Posterior cingulate gyrus (tissue), 11 donors: ENCODE measurements at regions not wholly inside any gene's neighbourhood (a gene's known extent, or its start where the extent isn't known, plus 50 kb on each side); places are given as distances from the start of the nearest gene placed in this dataset.
"Not testable (repeated sequence)": the region's sequence is repeated elsewhere in the genome, so short reads cannot be mapped to it uniquely, and the experiment has no call there.

Experiments used
- DNase-seq, 10 donors: peaks; one replicate each; pipeline versions ENCODE4 v3.0.0 to v3.0.0-alpha.2; 2020 to 2021; ENCODE audit warnings: mixed read lengths in 3 of 10
- intact Hi-C: fragments of 100-400 bp; cut with DNase I; formaldehyde crosslinking; loops from one replicate; pipeline ENCODE4 v1.15.1; 2023

DNA sequence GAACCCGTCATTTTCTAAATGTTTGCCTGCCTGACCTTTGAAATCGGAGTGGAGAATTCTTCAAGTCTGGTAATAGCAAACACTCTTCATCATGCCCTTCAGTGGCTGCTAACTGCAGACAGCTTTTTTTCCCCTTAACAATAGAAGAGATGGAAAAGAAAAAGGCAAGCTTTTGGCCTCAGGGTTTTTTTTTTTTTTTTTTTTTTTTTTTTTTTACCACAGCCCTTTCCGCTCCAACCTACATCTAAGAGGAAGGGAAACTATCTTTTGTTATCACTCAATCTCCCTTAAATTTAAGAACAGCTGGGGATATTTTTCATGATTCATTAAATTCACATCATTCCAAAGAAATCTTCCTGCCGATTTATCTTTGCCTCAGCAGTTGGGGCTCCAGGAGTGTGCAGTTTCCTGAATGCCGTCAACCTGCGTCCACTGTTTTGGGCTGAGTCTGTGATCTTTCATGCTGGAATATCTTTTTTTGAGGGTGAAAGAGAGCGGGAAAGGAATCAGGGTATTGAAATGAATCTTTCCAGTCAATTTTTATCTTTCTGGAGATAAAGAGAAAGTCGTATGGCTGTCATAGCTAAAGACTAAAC lies 144.5 kb upstream of the SMYD2 start:
- DNase-seq, result no peak
- intact Hi-C loops, result no loop called here

GRCh38 chr1:214141486-214141885 lies 139.5 kb upstream of the SMYD2 start:
- intact Hi-C loops, result no loop called here
- no peak for DNase-seq

- no peak for DNase-seq
Measured at GRCh38 chr1:214143006-214143992, 137.7 kb upstream of the SMYD2 start.

DNA sequence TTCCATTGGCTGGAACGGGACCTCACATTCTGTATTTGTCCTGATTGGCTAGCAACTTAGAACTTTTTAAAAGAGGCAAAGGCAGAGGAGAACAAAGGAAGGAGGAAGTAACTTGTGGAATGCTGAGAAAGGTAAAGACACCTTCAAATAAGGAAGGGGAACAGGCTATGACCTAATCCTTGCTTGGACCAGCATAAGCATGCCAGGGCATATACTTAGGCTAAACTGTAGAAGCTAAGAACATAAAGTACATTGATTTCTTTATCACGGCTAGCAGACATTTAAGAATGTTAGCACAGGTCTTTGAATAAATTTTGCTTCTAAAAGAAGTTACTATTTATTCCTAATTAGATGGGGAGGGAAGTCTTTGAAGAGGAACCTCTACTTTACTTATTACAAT lies 136.4 kb upstream of the SMYD2 start:
- DNase-seq, intact Hi-C loops: not testable (repeated sequence)

More at GRCh38 chr1:214143006-214143992, 137.7 kb upstream of the SMYD2 start:
- intact Hi-C loops, result no loop called here

DNA sequence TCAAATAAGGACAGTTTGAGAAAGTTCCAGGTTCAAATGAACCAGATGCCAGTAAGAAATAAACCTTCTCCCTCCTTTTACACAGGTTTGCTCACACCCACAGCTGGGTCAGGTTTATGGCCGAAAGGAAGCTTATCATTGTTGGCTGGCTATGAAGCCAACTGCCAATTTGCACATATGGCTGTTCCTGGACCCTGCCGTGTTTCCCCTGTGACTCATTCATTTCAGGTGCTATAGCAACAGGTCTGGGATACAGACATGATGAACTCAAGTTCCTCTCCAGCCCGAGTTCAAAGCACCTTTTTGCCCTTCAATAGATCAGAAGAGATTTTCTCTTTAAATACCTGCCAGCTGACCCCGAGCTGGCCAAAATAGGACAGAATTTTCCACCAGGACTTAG lies 134.4 kb upstream of the SMYD2 start:
- intact Hi-C loops, result no loop called here
- DNase-seq, result no peak

GRCh38 chr1:214154596-214155292 lies 126.2 kb upstream of the SMYD2 start:
- no peak for DNase-seq
- intact Hi-C loops, result no loop called here

DNA sequence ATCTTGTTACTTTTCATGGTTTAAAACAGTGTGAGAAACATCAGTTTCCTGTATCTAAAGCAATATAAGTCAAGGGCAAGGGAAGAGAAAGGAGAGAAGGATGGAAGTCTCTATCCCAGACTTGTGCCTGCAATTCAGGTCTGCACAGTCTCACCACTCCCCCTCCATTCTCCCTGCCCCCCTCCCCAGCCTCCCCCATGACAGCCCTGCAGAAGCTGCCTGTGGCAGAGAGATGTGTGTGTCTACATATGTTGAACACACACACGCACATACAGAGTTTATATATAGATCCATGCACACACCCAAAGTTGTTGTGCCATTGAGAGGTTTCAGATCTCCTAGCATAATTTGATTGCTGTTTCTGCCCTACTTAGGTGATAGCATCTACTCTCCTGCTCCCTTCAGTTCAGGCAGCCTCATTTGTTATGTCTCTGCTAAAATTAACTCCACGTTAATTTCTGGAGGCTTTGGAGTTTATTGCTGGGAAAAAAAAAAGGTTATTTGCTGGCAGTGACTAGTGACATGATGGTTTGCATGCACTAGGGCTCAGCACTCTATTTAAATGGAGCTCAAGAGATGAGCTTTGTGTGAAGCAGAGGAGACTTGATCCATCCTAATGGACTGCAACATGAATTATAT lies 124.9 kb upstream of the SMYD2 start:
- no peak for DNase-seq
- intact Hi-C loops, result no loop called here

GRCh38 chr1:214164173-214164572 lies 116.8 kb upstream of the SMYD2 start:
- no peak for DNase-seq
- intact Hi-C loops, result no loop called here

- no peak for DNase-seq
- intact Hi-C loops, result no loop called here
Measured at GRCh38 chr1:214165850-214166374, 115.0 kb upstream of the SMYD2 start.

GRCh38 chr1:214174508-214175199 lies 106.3 kb upstream of the SMYD2 start:
- intact Hi-C loops, result no loop called here

GRCh38 chr1:214178102-214178501 lies 102.9 kb upstream of the SMYD2 start:
- DNase-seq, result no peak

More at GRCh38 chr1:214174508-214175199, 106.3 kb upstream of the SMYD2 start:
- no peak for DNase-seq

GRCh38 chr1:214184992-214185391 lies 96.0 kb upstream of the SMYD2 start:
- no peak for DNase-seq
- intact Hi-C loops, result no loop called here

More at GRCh38 chr1:214178102-214178501, 102.9 kb upstream of the SMYD2 start:
- intact Hi-C loops, result no loop called here

GRCh38 chr1:214186103-214186824 lies 94.7 kb upstream of the SMYD2 start:
- intact Hi-C loops, result no loop called here
- DNase-seq, result no peak

DNA sequence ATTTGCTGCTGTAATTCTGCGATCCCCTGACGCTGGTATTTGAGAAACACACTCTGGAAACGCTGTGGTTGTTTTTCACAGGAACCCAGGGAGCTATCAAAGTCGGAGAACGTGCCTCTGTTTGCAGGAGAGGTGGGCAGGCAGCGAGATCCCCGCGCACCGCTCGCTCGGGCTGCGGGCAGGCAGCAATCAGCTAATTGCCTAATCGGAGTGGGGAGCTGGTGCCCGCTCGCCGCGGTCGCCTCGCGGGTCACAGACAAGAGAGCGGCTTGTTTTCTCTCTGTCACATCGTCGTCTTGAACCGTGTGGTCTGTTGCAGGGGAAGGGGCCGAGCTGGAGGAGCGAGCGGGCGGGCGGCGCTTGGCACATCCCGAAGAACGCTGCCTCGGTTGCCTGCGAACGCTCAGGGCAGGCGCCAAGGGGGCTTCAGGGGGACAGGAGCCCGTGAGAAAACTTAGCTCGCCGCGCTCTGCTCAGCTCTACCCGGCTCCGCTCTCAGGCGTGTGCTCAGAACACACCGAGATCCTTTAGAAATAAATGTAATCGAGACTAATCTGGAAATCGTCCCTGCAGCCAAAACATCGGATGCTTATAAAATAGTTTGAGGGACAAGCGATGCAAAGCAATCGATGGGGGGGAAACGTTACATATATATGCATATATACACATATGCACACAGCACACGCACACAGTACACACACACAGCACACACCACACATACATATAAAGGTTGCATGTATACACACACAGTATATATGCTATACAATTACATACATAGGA lies 93.6 kb upstream of the SMYD2 start:
- peak in 8 of 10 donors; percentile 7 to 87 (median 52) for DNase-seq
- intact Hi-C loops, result no loop called here

- intact Hi-C loops, result no loop called here
- DNase-seq, result no peak
Measured at GRCh38 chr1:214187933-214188332, 93.0 kb upstream of the SMYD2 start.

GRCh38 chr1:214188835-214189234 lies 92.1 kb upstream of the SMYD2 start:
- DNase-seq, result no peak
- intact Hi-C loops, result no loop called here

- no peak for DNase-seq
- intact Hi-C loops, result no loop called here
Measured at GRCh38 chr1:214192825-214193643, 87.9 kb upstream of the SMYD2 start.
